ENCODE measurements at regions not wholly inside any gene's neighbourhood (a gene's known extent, or its start where the extent isn't known, plus 50 kb on each side); places are given as distances from the start of the nearest gene placed in this dataset.
"Not testable (repeated sequence)": the region's sequence is repeated elsewhere in the genome, so short reads cannot be mapped to it uniquely, and the experiment has no call there.

DNA sequence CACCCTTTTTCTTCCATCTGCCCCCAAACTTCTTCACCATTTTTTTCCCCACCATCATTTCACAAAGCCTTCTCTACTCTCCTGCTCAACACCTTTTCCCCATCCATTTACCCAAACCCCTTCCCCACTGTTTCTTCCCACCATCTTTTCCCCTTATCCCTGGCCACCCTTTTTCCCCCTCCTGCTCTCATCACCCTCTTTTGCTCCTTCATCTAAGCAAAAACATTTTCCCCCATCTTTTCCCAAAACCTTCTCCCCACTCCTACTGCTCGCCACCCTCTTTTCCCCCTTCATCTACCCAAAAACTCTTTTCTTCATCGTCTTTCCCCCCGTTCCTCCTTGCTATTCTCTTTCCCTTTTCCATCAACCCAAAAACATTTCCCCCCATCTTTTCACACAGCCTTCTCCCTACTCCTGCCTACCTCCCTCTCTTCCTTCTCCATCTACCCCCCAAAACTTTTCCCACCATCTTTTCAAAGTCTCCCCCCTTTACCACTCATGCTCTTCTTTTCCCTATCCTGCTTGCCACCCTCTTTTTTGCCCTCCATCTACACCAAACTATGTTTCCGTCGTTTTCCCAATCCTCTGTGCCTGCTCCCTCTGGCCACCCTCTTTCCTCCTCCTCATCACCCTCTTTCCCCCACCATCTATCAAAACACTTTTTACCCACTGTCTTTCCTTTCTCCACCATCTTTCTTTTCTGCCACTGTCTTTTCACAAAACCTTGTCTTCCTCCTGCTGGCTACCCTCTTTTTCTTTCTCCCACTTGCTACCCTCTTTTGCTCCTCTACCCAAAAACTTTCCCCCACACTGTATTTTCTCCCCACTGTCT is 205.8 kb upstream of the WSB1 start:
- Histone ChIP-seq H3K36me3 (no peaks in the 10 kb centered on the region), H3K4me3 (replicated peaks in 1 of 3) (no peak overlapping the region), H3K27ac (no peak overlapping the region), H3K4me1 (no peaks in the 10 kb centered on the region), H3K9me3 (no peaks in the 10 kb centered on the region), H3K27me3 (no peaks in the 10 kb centered on the region)
- 70 to 80% methylated on average over 5 of the region's 5 CpGs for WGBS, 2 donors
- no peak for DNase-seq
- intact Hi-C loops (cut with DNase I): no loop called here
- no peak for TF ChIP-seq POLR2A (IDR thresholded peaks at IDR 0.05)
- TF ChIP-seq, protein P1, sequence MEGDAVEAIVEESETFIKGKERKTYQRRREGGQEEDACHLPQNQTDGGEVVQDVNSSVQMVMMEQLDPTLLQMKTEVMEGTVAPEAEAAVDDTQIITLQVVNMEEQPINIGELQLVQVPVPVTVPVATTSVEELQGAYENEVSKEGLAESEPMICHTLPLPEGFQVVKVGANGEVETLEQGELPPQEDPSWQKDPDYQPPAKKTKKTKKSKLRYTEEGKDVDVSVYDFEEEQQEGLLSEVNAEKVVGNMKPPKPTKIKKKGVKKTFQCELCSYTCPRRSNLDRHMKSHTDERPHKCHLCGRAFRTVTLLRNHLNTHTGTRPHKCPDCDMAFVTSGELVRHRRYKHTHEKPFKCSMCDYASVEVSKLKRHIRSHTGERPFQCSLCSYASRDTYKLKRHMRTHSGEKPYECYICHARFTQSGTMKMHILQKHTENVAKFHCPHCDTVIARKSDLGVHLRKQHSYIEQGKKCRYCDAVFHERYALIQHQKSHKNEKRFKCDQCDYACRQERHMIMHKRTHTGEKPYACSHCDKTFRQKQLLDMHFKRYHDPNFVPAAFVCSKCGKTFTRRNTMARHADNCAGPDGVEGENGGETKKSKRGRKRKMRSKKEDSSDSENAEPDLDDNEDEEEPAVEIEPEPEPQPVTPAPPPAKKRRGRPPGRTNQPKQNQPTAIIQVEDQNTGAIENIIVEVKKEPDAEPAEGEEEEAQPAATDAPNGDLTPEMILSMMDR (IDR thresholded peaks at IDR 0.05): no peak

DNA sequence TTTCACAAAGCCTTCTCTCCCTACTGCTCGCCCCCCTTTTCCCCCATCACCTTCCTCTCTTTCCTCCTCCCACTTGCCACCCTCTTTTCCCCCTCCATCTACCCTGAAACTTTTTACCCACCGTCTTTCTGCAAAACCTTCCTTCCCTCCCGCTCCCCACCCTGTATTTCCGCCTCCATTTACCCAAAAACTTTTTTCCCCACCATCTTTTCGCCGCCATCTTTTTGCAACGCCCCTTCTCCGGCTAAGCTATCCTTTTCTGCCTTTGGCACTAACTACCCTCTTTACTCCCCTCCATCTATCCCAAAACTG is 205.2 kb upstream of the WSB1 start:
- H3K4me3 ChIP-seq (replicated peaks in 1 of 3): no peak overlapping the region
- intact Hi-C loops (cut with DNase I): no loop called here

DNA sequence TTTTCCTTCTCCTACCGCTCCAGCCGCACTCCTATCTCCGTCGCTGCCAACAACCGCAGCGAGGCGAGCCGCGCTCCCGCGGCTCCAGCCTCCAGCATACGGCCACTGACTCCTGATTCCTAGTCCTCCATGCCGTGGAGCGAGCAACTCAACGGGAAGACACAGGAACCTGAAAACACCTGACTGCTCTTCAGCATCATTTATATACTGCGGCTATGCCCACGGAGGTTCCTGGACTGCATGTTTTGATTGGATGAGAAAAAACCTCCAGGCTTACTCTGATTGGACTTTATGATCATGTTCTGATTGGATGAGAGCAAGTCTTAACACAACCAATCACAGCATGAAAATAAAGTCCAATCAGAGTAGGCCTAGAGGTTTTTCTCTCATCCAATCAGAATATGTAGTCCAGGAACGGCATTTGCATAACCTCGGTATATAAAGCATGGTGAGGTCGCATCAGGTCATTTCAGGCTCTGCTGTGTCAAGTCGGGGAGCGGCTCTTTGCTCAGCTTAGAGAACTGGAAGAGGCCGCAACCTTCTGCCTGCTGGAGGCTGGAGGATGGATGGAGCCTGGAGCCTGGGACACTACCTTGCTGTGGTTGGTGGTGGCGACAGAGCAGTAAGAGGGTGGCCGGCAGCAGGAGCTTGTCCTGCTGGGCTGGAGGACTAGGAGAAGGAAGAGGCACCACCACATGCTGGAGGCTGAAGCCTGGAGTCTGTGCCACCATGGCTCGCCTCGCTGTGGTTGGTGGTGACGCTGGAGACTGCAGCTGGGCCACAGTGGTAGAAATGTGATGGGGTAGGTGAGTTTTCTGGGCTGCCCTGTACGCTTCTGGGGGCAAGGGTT is 204.6 kb upstream of the WSB1 start:
- intact Hi-C loops (cut with DNase I): not testable (repeated sequence)

More for the DNA sequence above, 205.2 kb upstream of the WSB1 start:
- H3K9me3 ChIP-seq: no peaks in the 10 kb centered on the region
- no peaks in the 10 kb centered on the region for H3K36me3 ChIP-seq
- WGBS, 2 donors: 49 to 50% methylated on average over 8 of the region's 8 CpGs
- no peak for DNase-seq
- no peaks in the 10 kb centered on the region for H3K4me1 ChIP-seq
- TF ChIP-seq POLR2A (IDR thresholded peaks at IDR 0.05): no peak
- TF ChIP-seq, protein P1 (IDR thresholded peaks at IDR 0.05): no peak
- no peaks in the 10 kb centered on the region for H3K27me3 ChIP-seq
- no peak overlapping the region for H3K27ac ChIP-seq

DNA sequence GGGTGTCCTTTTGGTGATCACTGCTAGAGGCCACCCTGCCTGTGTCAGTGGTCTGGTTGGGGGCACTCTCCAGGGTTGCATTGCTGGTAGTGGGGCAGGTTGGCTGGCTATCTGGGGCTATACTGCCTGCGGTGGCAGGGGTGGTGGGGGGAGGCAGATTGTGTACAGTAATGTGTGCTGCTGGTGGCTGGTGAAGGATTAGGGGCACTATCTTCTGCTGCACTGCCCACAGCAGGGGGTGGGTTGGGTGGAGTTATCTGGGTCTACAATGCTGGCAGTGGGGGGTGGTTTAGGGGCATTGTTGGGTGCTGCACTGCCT is 204.0 kb upstream of the WSB1 start:
- Histone ChIP-seq H3K9me3 (no peaks in the 10 kb centered on the region), H3K4me3 (replicated peaks in 1 of 3) (no peak overlapping the region), H3K36me3 (no peaks in the 10 kb centered on the region), H3K4me1 (no peaks in the 10 kb centered on the region), H3K27me3 (no peaks in the 10 kb centered on the region), H3K27ac (no peak overlapping the region)
- DNase-seq: no peak
- WGBS, 2 donors: 100% methylated on average over 1 of the region's 1 CpG
- TF ChIP-seq POLR2A (IDR thresholded peaks at IDR 0.05): no peak
- TF ChIP-seq, protein P1 (IDR thresholded peaks at IDR 0.05): no peak
- intact Hi-C loops (cut with DNase I): no loop called here

More for the DNA sequence above, 204.6 kb upstream of the WSB1 start:
- not testable (repeated sequence) for DNase-seq; H3K27ac ChIP-seq; H3K9me3 ChIP-seq; H3K27me3 ChIP-seq; H3K4me1 ChIP-seq; H3K36me3 ChIP-seq; H3K4me3 ChIP-seq (replicated peaks in 1 of 3)
- 63 to 64% methylated on average over 29 of the region's 29 CpGs for WGBS, 2 donors

DNA sequence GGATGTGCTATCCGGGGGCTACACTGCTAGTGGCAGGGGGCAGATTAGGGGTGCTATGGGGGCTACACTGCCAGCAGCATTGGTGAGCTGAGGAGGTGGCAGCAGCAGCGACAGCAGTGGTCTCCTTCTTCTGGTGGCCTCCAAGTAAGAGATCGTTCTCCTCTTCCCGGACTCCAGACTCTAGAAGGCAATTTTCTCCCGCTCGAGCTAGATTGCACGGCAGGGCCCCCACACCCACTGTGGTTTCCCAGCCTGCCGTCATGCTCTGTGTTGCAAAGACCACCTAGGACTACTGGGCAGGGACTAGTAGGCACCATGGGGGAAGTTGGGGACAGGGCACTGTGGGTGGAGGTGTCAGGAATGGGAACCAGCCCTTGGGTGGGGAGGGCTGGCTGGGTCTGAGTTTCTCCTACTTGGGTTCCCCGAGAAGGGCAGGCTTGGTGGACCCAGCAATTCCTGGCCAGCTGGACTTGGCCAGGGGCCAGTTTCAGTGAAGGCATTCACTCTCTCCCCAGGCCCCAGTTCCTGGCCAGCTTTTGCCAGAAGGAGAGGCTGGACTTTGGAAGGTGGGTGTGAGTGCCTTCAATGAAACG is 203.4 kb upstream of the WSB1 start:
- H3K36me3 ChIP-seq; H3K4me3 ChIP-seq (replicated peaks in 1 of 3); H3K9me3 ChIP-seq; H3K27me3 ChIP-seq; H3K4me1 ChIP-seq; DNase-seq; H3K27ac ChIP-seq; intact Hi-C loops (cut with DNase I): not testable (repeated sequence)
- WGBS, 2 donors: 67 to 80% methylated on average over 1 to 2 of the region's 10 CpGs

GRCh38 chr17:27091043-27091497 is 202.8 kb upstream of the WSB1 start:
- H3K4me3 ChIP-seq (replicated peaks in 1 of 3): no peak overlapping the region
- no peak for DNase-seq
- no peak overlapping the region for H3K27ac ChIP-seq
- H3K9me3 ChIP-seq: no peaks in the 10 kb centered on the region
- H3K36me3 ChIP-seq: no peaks in the 10 kb centered on the region
- WGBS, 2 donors: 86% methylated on average over 10 to 11 of the region's 11 CpGs
- H3K27me3 ChIP-seq: no peaks in the 10 kb centered on the region
- TF ChIP-seq, protein P1 (IDR thresholded peaks at IDR 0.05): no peak
- TF ChIP-seq POLR2A (IDR thresholded peaks at IDR 0.05): no peak
- H3K4me1 ChIP-seq: no peaks in the 10 kb centered on the region
- intact Hi-C loops (cut with DNase I): no loop called here

- H3K4me1 ChIP-seq; H3K27ac ChIP-seq; H3K27me3 ChIP-seq; intact Hi-C loops (cut with DNase I); H3K36me3 ChIP-seq; DNase-seq; H3K9me3 ChIP-seq; H3K4me3 ChIP-seq (replicated peaks in 1 of 3): not testable (repeated sequence)
- WGBS, 2 donors: 85 to 88% methylated on average over 1 of the region's 1 CpG
Measured at GRCh38 chr17:27094179-27094578, 199.7 kb upstream of the WSB1 start.

DNA sequence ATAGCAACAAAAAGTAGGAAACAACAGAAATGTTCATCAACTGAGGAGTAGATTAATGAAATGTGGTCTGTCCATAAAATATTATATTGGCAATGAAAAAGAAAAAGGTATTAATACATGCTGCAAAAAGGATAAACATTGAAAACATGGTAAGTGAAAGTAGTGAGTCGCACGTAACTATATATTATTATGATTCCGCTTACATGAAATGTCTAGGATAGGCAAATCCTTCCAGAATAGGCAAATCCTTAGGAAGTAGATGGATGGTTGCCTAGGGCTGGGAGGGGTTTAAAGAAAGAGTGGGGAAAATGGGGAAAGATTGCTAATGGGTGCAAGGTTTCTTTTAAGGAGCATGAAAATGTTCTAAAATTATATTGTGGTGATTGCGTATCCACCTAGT is 198.1 kb upstream of the WSB1 start:
- H3K27ac ChIP-seq; H3K4me3 ChIP-seq (replicated peaks in 1 of 3); H3K4me1 ChIP-seq; intact Hi-C loops (cut with DNase I); H3K27me3 ChIP-seq; H3K36me3 ChIP-seq; H3K9me3 ChIP-seq; DNase-seq: not testable (repeated sequence)
- WGBS, 2 donors: 88 to 91% methylated on average over 4 of the region's 4 CpGs

Data from thyroid gland (tissue), 4 donors.